ENCODE measurements at regions not wholly inside any gene's neighbourhood (a gene's known extent, or its start where the extent isn't known, plus 50 kb on each side); places are given as distances from the start of the nearest gene placed in this dataset.

DNA sequence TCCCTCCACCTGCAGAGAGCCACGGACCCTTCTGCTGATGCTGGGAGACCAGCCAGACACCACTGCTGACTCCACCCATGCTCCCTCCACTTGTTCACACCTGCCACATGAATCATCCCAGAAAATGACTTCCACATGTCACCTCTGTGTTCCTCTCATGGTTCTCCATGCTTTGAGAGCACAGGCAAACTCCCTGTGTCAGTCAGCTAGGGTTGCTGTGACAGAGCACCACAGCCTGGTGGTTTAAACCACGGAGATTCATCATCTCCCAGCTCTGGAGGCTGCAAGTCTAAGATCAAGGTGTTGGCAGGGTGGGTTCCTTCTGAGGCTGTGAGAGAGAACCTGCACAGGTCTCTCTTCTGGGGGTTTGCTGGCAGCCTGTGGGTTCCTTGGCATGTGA, 381.4 kb downstream of the GADD45G start:
- DNase-seq, result no peak
- Histone ChIP-seq H3K9me3 (no peaks in the 10 kb centered on the region), H3K27ac (no peak overlapping the region), H3K27me3 (no peaks in the 10 kb centered on the region), H3K4me1 (peaks cover 8% of the 10 kb centered on the region), H3K4me3 (no peak overlapping the region), H3K36me3 (ENCODE audit: low read depth, missing control alignments) (no peaks in the 10 kb centered on the region)
- 50 to 95% methylated on average over 1 to 2 of the region's 2 CpGs for WGBS, 2 donors
- intact Hi-C loops (cut with DNase I; ENCODE audit: low total_unique reads), result no loop called here
- TF ChIP-seq POLR2A (IDR thresholded peaks at IDR 0.05) (no peak), CTCF (IDR thresholded peaks at IDR 0.05) (no peak)

- no peaks in the 10 kb centered on the region for H3K27me3 ChIP-seq
- H3K9me3 ChIP-seq, result no peaks in the 10 kb centered on the region
- peaks cover 26% of the 10 kb centered on the region for H3K4me1 ChIP-seq
- H3K36me3 ChIP-seq (ENCODE audit: low read depth, missing control alignments), result no peaks in the 10 kb centered on the region
- no peak overlapping the region for H3K27ac ChIP-seq
- no peak for TF ChIP-seq CTCF (IDR thresholded peaks at IDR 0.05)
- TF ChIP-seq POLR2A (IDR thresholded peaks at IDR 0.05), result no peak
- 70 to 79% methylated on average over 1 of the region's 1 CpG for WGBS, 2 donors
- H3K4me3 ChIP-seq, result no peak overlapping the region
- no peak for DNase-seq
- intact Hi-C loops (cut with DNase I; ENCODE audit: low total_unique reads), result no loop called here
Observed at GRCh38 chr9:89988458-89988857, 383.6 kb downstream of the GADD45G start.

GRCh38 chr9:89991204-89991790, 386.5 kb downstream of the GADD45G start:
- peaks cover 50% of the 10 kb centered on the region for H3K4me1 ChIP-seq
- 68 to 81% methylated on average over 6 to 7 of the region's 7 CpGs for WGBS, 2 donors
- TF ChIP-seq POLR2A (IDR thresholded peaks at IDR 0.05), result no peak
- TF ChIP-seq CTCF (IDR thresholded peaks at IDR 0.05), result no peak
- no peaks in the 10 kb centered on the region for H3K36me3 ChIP-seq (ENCODE audit: low read depth, missing control alignments)
- intact Hi-C loops (cut with DNase I; ENCODE audit: low total_unique reads), result loop anchor here (10.0 kb wide), 1 partner anchor 386 kb away; the partner anchor contains the start of gene GADD45G
- no peak overlapping the region for H3K4me3 ChIP-seq
- H3K27me3 ChIP-seq, result no peaks in the 10 kb centered on the region
- peak overlapping the region in 1 of 2 donors; percentile 7 for H3K27ac ChIP-seq
- no peak for DNase-seq
- H3K9me3 ChIP-seq, result no peaks in the 10 kb centered on the region

DNA sequence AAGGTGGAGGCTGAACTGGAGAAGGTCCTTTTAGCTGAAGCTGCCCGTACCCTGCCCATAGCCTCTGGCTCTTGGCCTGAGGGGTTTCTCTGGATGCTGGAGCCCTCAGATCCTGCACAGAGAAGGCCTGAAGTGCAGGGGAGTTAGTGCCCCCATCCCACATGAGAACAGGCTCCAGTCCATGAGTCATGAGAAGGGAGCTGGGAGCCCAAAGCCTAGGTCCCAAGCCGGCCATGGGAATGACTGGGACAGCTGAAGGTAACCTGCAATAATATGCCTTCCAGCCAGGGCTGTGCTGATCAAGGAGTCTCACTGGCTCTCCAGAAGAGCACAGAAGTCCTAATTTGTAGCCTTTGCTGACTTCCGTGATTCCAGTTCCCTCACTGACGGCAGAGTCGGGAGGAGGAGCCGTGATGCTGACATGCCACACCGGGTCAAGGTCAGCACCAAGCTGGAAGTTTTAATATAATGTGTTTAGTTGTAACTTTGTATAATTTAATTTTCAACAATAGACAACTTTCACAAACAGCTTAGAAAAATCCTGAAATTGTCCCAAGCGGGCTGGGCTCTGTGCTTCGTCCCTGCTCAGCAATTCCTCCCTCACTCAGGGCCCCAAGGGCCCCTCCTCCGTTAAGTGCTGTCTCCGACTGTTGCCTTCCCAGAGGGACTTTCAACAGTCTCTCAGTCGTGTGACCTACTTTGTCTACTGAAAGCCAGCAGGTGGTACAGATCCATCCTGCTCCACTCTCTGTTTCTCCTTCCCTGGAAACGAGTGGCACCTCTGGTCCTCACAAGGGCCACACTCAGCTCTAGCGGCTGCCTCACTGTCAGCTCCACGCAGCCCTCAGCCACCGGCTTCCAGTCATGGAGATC, 387.8 kb downstream of the GADD45G start:
- 36 to 48% methylated on average over 15 to 16 of the region's 16 CpGs for WGBS, 2 donors
- no peak overlapping the region for H3K4me3 ChIP-seq
- intact Hi-C loops (cut with DNase I; ENCODE audit: low total_unique reads), result loop anchor here (10.0 kb wide), 1 partner anchor 388 kb away; the partner anchor contains the start of gene GADD45G

More for the DNA sequence above, 387.8 kb downstream of the GADD45G start:
- H3K36me3 ChIP-seq (ENCODE audit: low read depth, missing control alignments), result no peaks in the 10 kb centered on the region
- peak; percentile 93 for DNase-seq
- H3K27me3 ChIP-seq, result no peaks in the 10 kb centered on the region
- TF ChIP-seq POLR2A (IDR thresholded peaks at IDR 0.05) (no peak), CTCF (IDR thresholded peaks at IDR 0.05) (peak in 1 of 3 experiments; percentile 11)
- H3K27ac ChIP-seq, result peak overlapping the region; percentile 85 to 89
- no peaks in the 10 kb centered on the region for H3K9me3 ChIP-seq
- H3K4me1 ChIP-seq, result peaks cover 50% of the 10 kb centered on the region

All from testis (tissue), 2 donors.